ENCODE measurements at regions not wholly inside any gene's neighbourhood (a gene's known extent, or its start where the extent isn't known, plus 50 kb on each side); places are given as distances from the start of the nearest gene placed in this dataset.

DNA sequence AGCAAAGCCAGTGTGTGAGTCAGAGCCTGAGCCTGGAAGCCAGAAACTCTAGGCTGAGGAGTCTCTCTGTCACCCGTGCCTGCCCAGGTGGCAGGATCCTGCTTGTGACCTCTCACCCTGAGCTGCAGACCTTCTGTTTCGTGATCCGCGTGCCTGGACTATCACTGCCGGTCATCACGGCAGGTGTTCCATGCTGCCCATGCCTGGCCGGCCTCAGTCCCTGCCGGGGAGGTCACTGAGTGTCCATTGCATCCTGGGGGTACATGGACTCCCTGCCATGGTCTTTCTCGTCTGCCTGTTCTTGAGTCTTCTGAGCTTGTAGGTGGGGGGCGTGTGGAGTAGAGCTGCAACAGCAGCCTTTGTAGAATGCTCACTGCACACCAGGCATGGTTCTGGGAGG, 1032.4 kb downstream of the TBC1D22A start:
- TF ChIP-seq, protein P1, sequence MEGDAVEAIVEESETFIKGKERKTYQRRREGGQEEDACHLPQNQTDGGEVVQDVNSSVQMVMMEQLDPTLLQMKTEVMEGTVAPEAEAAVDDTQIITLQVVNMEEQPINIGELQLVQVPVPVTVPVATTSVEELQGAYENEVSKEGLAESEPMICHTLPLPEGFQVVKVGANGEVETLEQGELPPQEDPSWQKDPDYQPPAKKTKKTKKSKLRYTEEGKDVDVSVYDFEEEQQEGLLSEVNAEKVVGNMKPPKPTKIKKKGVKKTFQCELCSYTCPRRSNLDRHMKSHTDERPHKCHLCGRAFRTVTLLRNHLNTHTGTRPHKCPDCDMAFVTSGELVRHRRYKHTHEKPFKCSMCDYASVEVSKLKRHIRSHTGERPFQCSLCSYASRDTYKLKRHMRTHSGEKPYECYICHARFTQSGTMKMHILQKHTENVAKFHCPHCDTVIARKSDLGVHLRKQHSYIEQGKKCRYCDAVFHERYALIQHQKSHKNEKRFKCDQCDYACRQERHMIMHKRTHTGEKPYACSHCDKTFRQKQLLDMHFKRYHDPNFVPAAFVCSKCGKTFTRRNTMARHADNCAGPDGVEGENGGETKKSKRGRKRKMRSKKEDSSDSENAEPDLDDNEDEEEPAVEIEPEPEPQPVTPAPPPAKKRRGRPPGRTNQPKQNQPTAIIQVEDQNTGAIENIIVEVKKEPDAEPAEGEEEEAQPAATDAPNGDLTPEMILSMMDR (IDR thresholded peaks at IDR 0.05) = no peak
- no peak for TF ChIP-seq ZFX (IDR thresholded peaks at IDR 0.05; ENCODE audit: borderline replicate concordance)
